HepG2 (cell line): ENCODE measurements at regions not wholly inside any gene's neighbourhood (a gene's known extent, or its start where the extent isn't known, plus 50 kb on each side); places are given as distances from the start of the nearest gene placed in this dataset.

Source experiments
- ARHGAP35 ChIP-seq: sonication (generic); formaldehyde crosslinking; IDR thresholded peaks from 2 replicates; pipeline ENCODE4 v1.9.0; 2022; ENCODE audit warnings: mild to moderate bottlenecking, inconsistent platforms, moderate library complexity, missing genetic modification reagents, borderline replicate concordance
- JUND ChIP-seq: sonication (generic); formaldehyde crosslinking; IDR thresholded peaks from 2 replicates; pipeline ENCODE4 v1.8.0; 2022; ENCODE audit warnings: mild to moderate bottlenecking, missing genetic modification reagents
- NCOR1 ChIP-seq: fragments of 200-600 bp; sonication (generic); IDR thresholded peaks from 2 replicates; pipeline ENCODE4 v1.7.0; 2017; ENCODE audit warnings: antibody characterized with exemption, low read length, borderline replicate concordance
- TF ChIP-seq, protein P1 (sequence below): sonication (generic); formaldehyde crosslinking; IDR thresholded peaks from 2 replicates; pipeline ENCODE4 v1.5.1; 2020; ENCODE audit warnings: mild to moderate bottlenecking, missing genetic modification reagents, borderline replicate concordance
- TF ChIP-seq, protein P2 (sequence below): sonication (generic); formaldehyde crosslinking; IDR thresholded peaks from 2 replicates; pipeline ENCODE4 v1.4.0; 2020; ENCODE audit warnings: mild to moderate bottlenecking, missing genetic modification reagents

DNA sequence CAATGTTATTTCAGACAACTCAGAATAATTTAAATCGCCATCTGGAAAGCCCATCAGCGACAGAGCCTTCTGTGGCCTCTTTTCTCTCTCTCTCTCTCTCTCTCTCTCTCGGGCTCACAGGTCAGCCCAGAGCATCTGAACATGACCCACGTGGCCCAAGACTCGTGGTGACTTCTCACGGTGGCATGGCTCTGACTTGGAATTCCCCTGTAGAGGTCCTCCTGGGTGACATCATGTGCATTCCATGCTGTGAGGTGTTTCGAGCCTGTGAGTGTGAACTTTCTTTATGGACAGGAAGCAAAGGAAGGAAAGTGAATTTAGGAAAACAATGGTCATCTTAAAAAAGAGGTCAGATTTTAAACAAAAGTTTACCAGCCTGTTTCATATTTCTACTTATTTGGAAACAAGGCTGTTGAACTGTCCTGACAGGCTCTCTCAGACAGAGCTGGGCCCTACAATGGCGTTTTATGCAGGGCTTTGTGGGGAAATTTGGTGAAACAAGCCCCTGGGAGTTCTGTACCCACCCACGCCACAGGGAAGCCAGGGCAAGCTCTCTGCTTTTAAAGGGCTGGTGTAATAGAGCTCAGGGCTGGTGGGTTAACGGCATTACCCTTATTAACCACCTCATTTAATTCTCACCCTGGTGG, 359.7 kb upstream of the ZNF32 start (continued):
- TF ChIP-seq, protein P1, sequence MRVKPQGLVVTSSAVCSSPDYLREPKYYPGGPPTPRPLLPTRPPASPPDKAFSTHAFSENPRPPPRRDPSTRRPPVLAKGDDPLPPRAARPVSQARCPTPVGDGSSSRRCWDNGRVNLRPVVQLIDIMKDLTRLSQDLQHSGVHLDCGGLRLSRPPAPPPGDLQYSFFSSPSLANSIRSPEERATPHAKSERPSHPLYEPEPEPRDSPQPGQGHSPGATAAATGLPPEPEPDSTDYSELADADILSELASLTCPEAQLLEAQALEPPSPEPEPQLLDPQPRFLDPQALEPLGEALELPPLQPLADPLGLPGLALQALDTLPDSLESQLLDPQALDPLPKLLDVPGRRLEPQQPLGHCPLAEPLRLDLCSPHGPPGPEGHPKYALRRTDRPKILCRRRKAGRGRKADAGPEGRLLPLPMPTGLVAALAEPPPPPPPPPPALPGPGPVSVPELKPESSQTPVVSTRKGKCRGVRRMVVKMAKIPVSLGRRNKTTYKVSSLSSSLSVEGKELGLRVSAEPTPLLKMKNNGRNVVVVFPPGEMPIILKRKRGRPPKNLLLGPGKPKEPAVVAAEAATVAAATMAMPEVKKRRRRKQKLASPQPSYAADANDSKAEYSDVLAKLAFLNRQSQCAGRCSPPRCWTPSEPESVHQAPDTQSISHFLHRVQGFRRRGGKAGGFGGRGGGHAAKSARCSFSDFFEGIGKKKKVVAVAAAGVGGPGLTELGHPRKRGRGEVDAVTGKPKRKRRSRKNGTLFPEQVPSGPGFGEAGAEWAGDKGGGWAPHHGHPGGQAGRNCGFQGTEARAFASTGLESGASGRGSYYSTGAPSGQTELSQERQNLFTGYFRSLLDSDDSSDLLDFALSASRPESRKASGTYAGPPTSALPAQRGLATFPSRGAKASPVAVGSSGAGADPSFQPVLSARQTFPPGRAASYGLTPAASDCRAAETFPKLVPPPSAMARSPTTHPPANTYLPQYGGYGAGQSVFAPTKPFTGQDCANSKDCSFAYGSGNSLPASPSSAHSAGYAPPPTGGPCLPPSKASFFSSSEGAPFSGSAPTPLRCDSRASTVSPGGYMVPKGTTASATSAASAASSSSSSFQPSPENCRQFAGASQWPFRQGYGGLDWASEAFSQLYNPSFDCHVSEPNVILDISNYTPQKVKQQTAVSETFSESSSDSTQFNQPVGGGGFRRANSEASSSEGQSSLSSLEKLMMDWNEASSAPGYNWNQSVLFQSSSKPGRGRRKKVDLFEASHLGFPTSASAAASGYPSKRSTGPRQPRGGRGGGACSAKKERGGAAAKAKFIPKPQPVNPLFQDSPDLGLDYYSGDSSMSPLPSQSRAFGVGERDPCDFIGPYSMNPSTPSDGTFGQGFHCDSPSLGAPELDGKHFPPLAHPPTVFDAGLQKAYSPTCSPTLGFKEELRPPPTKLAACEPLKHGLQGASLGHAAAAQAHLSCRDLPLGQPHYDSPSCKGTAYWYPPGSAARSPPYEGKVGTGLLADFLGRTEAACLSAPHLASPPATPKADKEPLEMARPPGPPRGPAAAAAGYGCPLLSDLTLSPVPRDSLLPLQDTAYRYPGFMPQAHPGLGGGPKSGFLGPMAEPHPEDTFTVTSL: no peak
- TF ChIP-seq ARHGAP35 (CRISPR knock-in tag) (no peak), JUND (CRISPR knock-in tag) (no peak), NCOR1 (no peak)
- TF ChIP-seq, protein P2, sequence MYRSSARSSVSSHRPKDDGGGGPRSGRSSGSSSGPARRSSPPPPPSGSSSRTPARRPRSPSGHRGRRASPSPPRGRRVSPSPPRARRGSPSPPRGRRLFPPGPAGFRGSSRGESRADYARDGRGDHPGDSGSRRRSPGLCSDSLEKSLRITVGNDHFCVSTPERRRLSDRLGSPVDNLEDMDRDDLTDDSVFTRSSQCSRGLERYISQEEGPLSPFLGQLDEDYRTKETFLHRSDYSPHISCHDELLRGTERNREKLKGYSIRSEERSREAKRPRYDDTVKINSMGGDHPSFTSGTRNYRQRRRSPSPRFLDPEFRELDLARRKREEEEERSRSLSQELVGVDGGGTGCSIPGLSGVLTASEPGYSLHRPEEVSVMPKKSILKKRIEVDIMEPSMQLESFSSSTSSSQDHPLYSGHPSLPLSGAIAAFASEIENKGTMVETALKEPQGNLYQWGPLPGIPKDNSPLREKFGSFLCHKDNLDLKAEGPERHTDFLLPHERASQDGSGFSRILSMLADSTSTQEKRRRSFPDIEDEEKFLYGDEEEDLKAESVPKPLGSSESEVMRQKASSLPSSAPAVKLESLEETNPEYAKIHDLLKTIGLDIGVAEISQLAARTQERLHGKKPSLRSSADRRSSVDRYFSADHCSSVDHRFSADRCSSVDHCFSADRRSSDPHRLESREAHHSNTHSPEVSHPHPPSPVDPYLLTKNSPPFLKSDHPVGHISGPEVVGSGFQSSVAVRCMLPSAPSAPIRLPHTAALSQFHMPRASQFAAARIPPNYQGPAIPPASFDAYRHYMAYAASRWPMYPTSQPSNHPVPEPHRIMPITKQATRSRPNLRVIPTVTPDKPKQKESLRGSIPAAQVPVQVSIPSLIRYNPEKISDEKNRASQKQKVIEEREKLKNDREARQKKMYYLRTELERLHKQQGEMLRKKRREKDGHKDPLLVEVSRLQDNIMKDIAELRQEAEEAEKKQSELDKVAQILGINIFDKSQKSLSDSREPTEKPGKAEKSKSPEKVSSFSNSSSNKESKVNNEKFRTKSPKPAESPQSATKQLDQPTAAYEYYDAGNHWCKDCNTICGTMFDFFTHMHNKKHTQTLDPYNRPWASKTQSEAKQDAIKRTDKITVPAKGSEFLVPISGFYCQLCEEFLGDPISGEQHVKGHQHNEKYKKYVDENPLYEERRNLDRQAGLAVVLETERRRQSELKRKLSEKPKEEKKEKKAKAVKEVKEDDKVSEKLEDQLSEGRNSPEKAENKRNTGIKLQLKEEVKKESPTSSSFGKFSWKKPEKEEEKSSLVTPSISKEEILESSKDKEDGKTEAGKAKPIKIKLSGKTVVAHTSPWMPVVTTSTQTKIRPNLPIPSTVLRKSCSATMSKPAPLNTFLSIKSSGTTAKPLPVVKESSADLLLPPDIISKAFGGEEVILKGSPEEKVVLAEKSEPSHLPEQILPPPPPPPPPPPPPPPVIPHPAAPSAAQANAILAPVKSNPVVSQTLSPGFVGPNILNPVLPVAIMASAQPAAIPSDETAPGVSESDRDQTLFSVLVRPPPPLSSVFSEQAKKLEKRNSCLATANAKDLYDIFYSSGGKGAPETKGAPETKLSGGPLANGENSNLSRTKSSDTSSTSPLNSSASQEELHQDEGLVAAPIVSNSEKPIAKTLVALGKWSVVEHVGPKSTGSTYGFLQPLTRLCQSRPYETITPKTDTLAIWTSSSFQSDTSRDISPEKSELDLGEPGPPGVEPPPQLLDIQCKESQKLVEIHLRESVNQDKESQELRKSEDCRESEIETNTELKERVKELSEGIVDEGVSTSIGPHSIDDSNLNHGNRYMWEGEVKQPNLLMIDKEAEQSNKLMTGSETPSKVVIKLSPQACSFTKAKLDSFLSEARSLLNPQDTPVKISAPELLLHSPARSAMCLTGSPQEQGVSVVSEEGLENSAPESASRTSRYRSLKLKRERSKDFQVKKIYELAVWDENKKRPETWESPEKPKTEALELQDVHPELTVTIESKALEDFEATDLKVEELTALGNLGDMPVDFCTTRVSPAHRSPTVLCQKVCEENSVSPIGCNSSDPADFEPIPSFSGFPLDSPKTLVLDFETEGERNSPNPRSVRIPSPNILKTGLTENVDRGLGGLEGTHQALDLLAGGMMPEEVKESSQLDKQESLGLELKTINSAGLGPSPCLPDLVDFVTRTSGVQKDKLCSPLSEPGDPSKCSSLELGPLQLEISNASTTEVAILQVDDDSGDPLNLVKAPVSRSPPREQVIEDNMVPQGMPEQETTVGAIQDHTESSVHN: no peak
